ENCODE measurements at regions not wholly inside any gene's neighbourhood (a gene's known extent, or its start where the extent isn't known, plus 50 kb on each side); places are given as distances from the start of the nearest gene placed in this dataset.

GRCh38 chr6:168384045-168385036, 56.6 kb upstream of the SMOC2 start:
- DNase-seq, result no peak

GRCh38 chr6:168385037-168385759, 55.8 kb upstream of the SMOC2 start:
- DNase-seq, result no peak

- DNase-seq, result no peak
Observed at GRCh38 chr6:168385858-168386735, 54.9 kb upstream of the SMOC2 start.

- no peak for DNase-seq
Observed at GRCh38 chr6:168386973-168387372, 54.0 kb upstream of the SMOC2 start.

- DNase-seq, result no peak
Observed at GRCh38 chr6:168387426-168387825, 53.6 kb upstream of the SMOC2 start.

- DNase-seq, result no peak
Observed at GRCh38 chr6:168387911-168388310, 53.1 kb upstream of the SMOC2 start.

GRCh38 chr6:168388641-168389633, 52.0 kb upstream of the SMOC2 start:
- DNase-seq, result no peak

GRCh38 chr6:168390749-168391420, 50.1 kb upstream of the SMOC2 start:
- DNase-seq, result no peak
